ENCODE measurements at regions not wholly inside any gene's neighbourhood (a gene's known extent, or its start where the extent isn't known, plus 50 kb on each side); places are given as distances from the start of the nearest gene placed in this dataset.

DNA sequence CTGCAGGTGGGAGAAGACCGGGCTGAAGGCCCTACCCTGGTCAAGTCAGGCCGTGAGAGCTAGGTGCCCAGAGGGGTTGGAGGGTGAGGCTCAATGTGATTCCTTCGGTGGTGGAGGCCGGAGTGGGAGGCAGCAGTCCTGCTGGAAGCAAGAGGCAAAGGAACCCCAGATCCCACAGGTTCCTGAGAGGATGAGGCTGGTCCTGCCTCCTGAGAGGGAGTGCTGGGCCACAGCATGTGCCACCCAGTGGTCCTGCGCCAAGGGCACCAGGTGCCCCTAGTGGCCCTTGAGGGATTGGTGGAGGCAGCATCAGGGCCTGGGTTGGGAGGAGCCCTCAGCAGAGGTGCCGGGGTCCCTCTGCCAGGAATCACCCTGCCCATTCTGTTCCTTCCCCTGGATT lies 59.1 kb downstream of the BARX1 start:
- TF ChIP-seq, protein P1, sequence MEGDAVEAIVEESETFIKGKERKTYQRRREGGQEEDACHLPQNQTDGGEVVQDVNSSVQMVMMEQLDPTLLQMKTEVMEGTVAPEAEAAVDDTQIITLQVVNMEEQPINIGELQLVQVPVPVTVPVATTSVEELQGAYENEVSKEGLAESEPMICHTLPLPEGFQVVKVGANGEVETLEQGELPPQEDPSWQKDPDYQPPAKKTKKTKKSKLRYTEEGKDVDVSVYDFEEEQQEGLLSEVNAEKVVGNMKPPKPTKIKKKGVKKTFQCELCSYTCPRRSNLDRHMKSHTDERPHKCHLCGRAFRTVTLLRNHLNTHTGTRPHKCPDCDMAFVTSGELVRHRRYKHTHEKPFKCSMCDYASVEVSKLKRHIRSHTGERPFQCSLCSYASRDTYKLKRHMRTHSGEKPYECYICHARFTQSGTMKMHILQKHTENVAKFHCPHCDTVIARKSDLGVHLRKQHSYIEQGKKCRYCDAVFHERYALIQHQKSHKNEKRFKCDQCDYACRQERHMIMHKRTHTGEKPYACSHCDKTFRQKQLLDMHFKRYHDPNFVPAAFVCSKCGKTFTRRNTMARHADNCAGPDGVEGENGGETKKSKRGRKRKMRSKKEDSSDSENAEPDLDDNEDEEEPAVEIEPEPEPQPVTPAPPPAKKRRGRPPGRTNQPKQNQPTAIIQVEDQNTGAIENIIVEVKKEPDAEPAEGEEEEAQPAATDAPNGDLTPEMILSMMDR (conservative IDR thresholded peaks at IDR 0.05 in 1 of 2, IDR thresholded peaks at IDR 0.05 in 1 of 2; ENCODE audit: low read depth in 1 of 2, low read length in 2 of 2): no peak
- TF ChIP-seq EZH2 (IDR thresholded peaks at IDR 0.05; ENCODE audit: low read length, missing control alignments): no peak
